Esophagus muscularis mucosa (tissue), 4 donors: ENCODE measurements at regions not wholly inside any gene's neighbourhood (a gene's known extent, or its start where the extent isn't known, plus 50 kb on each side); places are given as distances from the start of the nearest gene placed in this dataset.

Source experiments
- DNase-seq: peaks from one replicate; pipeline ENCODE4 v3.0.0-alpha.2; 2017; ENCODE audit errors: extremely low spot score
- H3K27ac ChIP-seq, 4 donors: fragments of 200-600 bp; sonication (generic); replicated peaks in 1 of 4; 1 replicate in 3 of 4; 2 replicates in 1 of 4; pipeline ENCODE4 v1.5.1; 2016 to 2019; ENCODE audit warnings: mild to moderate bottlenecking in 1 of 4
- H3K27me3 ChIP-seq, 4 donors: fragments of 200-600 bp; sonication (generic); one replicate each; pipeline versions ENCODE4 v1.5.1 to v1.6.0; 2016 to 2019
- H3K36me3 ChIP-seq, 4 donors: fragments of 200-600 bp; sonication (generic); one replicate each; pipeline ENCODE4 v1.5.1; 2016 to 2019
- H3K4me1 ChIP-seq, 4 donors: fragments of 200-600 bp; sonication (generic); one replicate each; pipeline ENCODE4 v1.5.1; 2016 to 2019
- H3K4me3 ChIP-seq, 4 donors: fragments of 200-600 bp; sonication (generic); 1 replicate in 2 of 4; 2 replicates in 2 of 4; pipeline ENCODE4 v1.5.1; 2016 to 2019; ENCODE audit warnings: mild to moderate bottlenecking in 4 of 4, moderate library complexity in 1 of 4
- H3K9me3 ChIP-seq, 4 donors: fragments of 200-600 bp; sonication (generic); 1 replicate in 3 of 4; 2 replicates in 1 of 4; pipeline ENCODE4 v1.5.1; 2016 to 2019
- EP300 ChIP-seq: sonication (generic); formaldehyde crosslinking; IDR thresholded peaks from one replicate; pipeline ENCODE4 v1.6.1; 2017; ENCODE audit warnings: antibody characterized with exemption
- POLR2A ChIP-seq: fragments of 450-650 bp; IDR thresholded peaks from one replicate; pipeline ENCODE4 v1.6.1; 2017; ENCODE audit warnings: antibody characterized with exemption, moderate library complexity, mild to moderate bottlenecking, low read depth
- POLR2AphosphoS5 ChIP-seq, 2 donors: sonication (generic); formaldehyde crosslinking; IDR thresholded peaks; one replicate each; pipeline ENCODE4 v1.6.1; 2017; ENCODE audit warnings: antibody characterized with exemption in 2 of 2
- WGBS: methylation state at CpG from one replicate; pipeline ENCODE4 v1.1.5; 2018; 5-methylcytosine and 5-hydroxymethylcytosine counted together
- intact Hi-C: fragments of 100-400 bp; cut with DNase I; formaldehyde crosslinking; loops from one replicate; pipeline ENCODE4 v1.15.1; 2023
- TF ChIP-seq, protein P1 (sequence below), 3 experiments: fragments of 200-600 bp in 2 of 3; fragments of 450-650 bp in 1 of 3; sonication (generic) in 2 of 3; IDR thresholded peaks; one replicate each; pipeline ENCODE4 v1.5.1; 2017 to 2019; ENCODE audit warnings: antibody characterized with exemption in 3 of 3, mild to moderate bottlenecking in 2 of 3, moderate library complexity in 1 of 3

DNA sequence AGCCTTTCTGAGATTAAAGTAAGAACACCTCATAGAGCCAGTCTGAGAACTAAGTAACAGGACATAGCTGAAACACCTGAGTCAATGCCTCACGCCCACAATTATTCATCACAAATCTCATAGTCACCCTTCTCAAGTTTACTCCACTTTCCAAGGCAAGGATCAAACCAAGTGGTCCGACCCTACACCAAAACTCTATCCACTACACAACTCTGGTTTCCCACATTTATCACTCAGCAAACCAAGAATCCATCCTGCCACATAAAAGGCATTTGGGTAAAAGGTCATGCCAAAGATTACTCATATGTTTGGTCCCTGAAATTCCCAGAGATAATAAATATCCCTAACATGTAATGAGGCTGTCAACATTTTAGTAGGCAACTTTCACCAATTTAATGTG is 144.1 kb downstream of the RPAP3 start:
- 69% methylated on average over 2 of the region's 2 CpGs for WGBS
- no peaks in the 10 kb centered on the region for H3K27me3 ChIP-seq
- no peak for DNase-seq
- no peaks in the 10 kb centered on the region for H3K36me3 ChIP-seq
- H3K4me1 ChIP-seq, result no peaks in the 10 kb centered on the region
- intact Hi-C loops, result no loop called here
- H3K9me3 ChIP-seq, result no peaks in the 10 kb centered on the region
- no peak overlapping the region for H3K27ac ChIP-seq
- TF ChIP-seq POLR2A, result no peak
- no peak for TF ChIP-seq EP300
- TF ChIP-seq, protein P1, sequence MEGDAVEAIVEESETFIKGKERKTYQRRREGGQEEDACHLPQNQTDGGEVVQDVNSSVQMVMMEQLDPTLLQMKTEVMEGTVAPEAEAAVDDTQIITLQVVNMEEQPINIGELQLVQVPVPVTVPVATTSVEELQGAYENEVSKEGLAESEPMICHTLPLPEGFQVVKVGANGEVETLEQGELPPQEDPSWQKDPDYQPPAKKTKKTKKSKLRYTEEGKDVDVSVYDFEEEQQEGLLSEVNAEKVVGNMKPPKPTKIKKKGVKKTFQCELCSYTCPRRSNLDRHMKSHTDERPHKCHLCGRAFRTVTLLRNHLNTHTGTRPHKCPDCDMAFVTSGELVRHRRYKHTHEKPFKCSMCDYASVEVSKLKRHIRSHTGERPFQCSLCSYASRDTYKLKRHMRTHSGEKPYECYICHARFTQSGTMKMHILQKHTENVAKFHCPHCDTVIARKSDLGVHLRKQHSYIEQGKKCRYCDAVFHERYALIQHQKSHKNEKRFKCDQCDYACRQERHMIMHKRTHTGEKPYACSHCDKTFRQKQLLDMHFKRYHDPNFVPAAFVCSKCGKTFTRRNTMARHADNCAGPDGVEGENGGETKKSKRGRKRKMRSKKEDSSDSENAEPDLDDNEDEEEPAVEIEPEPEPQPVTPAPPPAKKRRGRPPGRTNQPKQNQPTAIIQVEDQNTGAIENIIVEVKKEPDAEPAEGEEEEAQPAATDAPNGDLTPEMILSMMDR (IDR thresholded peaks at IDR 0.05), result no peak
- no peak for TF ChIP-seq POLR2AphosphoS5 (IDR thresholded peaks at IDR 0.05)
- H3K4me3 ChIP-seq, result no peak overlapping the region

DNA sequence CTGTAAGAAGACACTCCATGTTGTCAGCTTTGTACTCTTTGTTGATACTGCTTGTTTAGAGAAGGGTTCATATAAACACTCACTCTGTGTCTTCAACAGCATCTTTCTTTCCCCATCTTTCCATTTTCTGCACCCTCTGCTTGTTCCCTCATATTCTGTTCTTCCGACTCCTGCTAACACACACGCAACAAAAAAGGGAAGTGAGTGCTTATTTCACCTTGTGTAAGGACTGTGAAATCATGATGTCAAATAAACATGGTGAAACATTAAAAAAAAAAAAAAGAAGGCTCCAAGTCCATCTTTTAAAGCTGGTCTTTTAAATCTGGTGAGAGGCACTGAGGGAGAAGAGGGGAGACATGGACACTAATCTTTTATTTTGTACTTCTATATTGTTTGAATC is 145.4 kb downstream of the RPAP3 start:
- no peak for DNase-seq
- Histone ChIP-seq H3K4me1 (no peaks in the 10 kb centered on the region), H3K36me3 (no peaks in the 10 kb centered on the region), H3K27me3 (no peaks in the 10 kb centered on the region), H3K4me3 (no peak overlapping the region), H3K27ac (no peak overlapping the region), H3K9me3 (no peaks in the 10 kb centered on the region)
- intact Hi-C loops, result no loop called here
- TF ChIP-seq POLR2AphosphoS5 (IDR thresholded peaks at IDR 0.05) (no peak), POLR2A (no peak), EP300 (no peak)
- TF ChIP-seq, protein P1 (IDR thresholded peaks at IDR 0.05), result no peak
- 73% methylated on average over 2 of the region's 2 CpGs for WGBS

DNA sequence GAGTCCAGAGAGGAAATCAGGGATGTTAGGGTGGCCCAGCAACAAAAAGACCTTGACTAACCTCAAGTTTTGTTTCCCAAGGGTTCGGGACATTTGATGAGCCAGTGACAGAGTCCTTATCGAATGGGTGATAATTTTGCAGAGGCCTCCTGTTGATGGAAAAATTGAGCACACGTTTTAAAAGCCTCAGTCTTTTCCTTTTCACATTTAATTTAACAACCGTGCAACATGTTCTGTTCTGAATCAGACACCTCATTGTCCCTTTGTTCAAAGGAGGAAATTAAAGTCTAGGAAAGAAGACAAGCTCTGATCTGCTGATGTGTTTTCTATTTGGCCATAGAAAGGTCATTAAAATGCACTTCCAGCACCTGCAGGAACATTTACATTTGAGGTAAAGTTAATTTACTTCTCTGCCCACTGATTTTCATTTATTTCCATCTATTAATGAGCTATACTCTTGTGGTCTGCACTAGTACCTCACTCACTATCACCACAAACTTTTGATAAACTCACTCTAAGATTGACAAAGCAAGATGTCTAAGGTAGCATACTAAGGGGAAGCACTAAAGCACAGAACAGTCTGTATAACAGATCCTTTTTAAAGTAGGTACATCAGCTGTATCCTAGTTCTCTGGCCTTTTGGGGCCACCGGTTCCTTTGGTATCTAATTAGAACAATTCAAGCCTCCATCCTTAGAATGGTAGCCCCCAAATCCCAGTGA is 147.0 kb downstream of the RPAP3 start:
- DNase-seq, result no peak
- 83% methylated on average over 5 of the region's 5 CpGs for WGBS
- no peak overlapping the region for H3K4me3 ChIP-seq
- H3K36me3 ChIP-seq, result no peaks in the 10 kb centered on the region
- H3K4me1 ChIP-seq, result no peaks in the 10 kb centered on the region
- peaks cover 0 to 3% (median 0%) of the 10 kb centered on the region in 4 donors for H3K9me3 ChIP-seq
- no peaks in the 10 kb centered on the region for H3K27me3 ChIP-seq
- TF ChIP-seq POLR2A (no peak), POLR2AphosphoS5 (IDR thresholded peaks at IDR 0.05) (no peak), EP300 (no peak)
- TF ChIP-seq, protein P1 (IDR thresholded peaks at IDR 0.05), result no peak
- intact Hi-C loops, result no loop called here
- H3K27ac ChIP-seq, result no peak overlapping the region

DNA sequence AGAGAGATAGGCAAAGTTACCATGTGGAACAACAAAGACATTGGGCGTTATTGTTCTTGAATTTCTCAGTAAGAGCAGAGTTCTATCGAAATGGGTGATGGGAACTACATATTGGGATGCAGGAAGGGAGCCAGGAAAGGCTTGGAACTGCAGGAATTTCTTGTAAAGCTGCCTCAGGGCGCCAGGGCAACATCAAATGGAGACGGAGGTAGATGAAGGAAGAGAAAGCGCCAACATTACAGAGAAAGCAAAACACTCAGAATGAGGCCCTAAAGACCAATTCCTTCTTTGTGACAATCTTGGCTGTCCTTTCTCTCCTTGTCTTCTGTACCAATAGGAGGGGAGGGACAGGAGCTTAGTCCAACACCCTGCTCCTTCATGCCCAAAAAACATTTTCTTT is 148.4 kb downstream of the RPAP3 start:
- no peaks in the 10 kb centered on the region for H3K36me3 ChIP-seq
- peaks cover 0 to 9% (median 7%) of the 10 kb centered on the region in 4 donors for H3K9me3 ChIP-seq
- no peak for TF ChIP-seq EP300
- TF ChIP-seq, protein P1 (IDR thresholded peaks at IDR 0.05), result no peak
- no peaks in the 10 kb centered on the region for H3K27me3 ChIP-seq
- DNase-seq, result no peak
- no peaks in the 10 kb centered on the region for H3K4me1 ChIP-seq
- 77% methylated on average over 5 of the region's 5 CpGs for WGBS
- intact Hi-C loops, result no loop called here
- H3K27ac ChIP-seq, result no peak overlapping the region
- H3K4me3 ChIP-seq, result no peak overlapping the region
